ENCODE measurements at regions not wholly inside any gene's neighbourhood (a gene's known extent, or its start where the extent isn't known, plus 50 kb on each side); places are given as distances from the start of the nearest gene placed in this dataset.
"Not testable (repeated sequence)": the region's sequence is repeated elsewhere in the genome, so short reads cannot be mapped to it uniquely, and the experiment has no call there.

DNA sequence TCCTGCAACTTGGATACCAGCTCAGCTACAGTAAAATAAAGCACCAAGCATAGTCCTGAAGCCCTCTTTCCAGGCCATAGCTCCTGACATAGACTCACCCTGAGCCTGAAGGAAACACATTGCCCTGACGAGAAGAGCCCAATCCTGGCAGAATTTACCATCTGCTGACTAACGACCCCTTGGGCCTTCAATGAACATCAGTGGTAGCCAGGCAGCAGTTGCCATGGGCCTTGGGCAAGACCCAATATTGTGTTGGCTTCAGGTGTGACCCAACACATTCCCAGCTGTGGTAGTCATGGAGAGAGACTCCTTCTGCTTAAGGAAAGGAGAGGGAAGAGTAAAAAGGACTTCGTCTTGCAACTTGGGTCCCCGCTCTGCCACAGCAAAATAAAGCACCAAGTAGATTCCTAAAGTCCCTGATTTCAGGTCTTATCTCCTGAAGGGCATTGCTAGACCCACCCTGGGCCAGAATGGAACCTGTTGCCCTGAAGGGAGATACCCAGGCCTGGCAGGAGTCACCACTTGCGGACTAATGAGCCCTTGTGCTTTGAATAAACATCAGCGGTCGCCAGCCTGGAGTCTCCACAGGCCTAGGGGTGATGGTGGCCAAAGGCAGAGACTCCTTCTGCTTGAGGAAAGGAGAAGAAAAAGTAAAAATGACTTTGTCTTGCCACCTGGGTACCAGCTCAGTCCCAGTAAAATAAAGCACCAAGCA is 902.6 kb downstream of the C4orf33 start:
- Histone ChIP-seq H3K9ac (no peak overlapping the region), H3K4me1 (no peaks in the 10 kb centered on the region), H3K4me2 (no peak overlapping the region), H3K9me3 (replicated peaks in 1 of 11) (no peaks in the 10 kb centered on the region), H4K20me1 (no peaks in the 10 kb centered on the region), H3K27ac (no peak overlapping the region), H3K36me3 (no peaks in the 10 kb centered on the region), H3K4me3 (no peak overlapping the region), H3K27me3 (no peaks in the 10 kb centered on the region)
- no peak for TF ChIP-seq Cebpa-rat (IDR thresholded peaks at IDR 0.05)

DNA sequence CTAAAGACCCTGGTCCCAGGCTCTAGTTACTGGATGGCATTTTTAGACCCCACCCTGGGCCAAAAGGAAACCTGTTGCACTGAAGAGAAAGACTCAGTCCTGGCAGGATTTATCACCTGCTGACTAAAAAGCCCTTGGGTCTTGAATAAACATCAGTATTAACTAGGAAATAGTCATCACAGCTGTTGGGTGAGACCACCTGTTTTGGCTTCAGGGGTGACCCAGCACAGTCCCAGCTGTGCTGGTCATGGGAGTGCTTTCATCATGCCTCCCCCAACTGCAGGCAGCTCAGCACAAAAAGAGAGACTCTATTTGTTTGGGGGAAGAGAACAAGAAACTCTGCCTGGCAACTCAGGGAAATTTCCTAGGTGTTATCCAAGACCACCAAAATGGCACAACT is 903.2 kb downstream of the C4orf33 start:
- H3K4me3 ChIP-seq = no peak overlapping the region
- TF ChIP-seq Cebpa-rat (IDR thresholded peaks at IDR 0.05) = no peak
- H3K4me1 ChIP-seq = no peaks in the 10 kb centered on the region
- no peak overlapping the region for H3K9ac ChIP-seq
- no peak overlapping the region for H3K4me2 ChIP-seq
- no peaks in the 10 kb centered on the region for H4K20me1 ChIP-seq
- H3K27ac ChIP-seq = no peak overlapping the region
- no peaks in the 10 kb centered on the region for H3K27me3 ChIP-seq
- H3K36me3 ChIP-seq = no peaks in the 10 kb centered on the region
- H3K9me3 ChIP-seq (replicated peaks in 1 of 11) = no peaks in the 10 kb centered on the region

DNA sequence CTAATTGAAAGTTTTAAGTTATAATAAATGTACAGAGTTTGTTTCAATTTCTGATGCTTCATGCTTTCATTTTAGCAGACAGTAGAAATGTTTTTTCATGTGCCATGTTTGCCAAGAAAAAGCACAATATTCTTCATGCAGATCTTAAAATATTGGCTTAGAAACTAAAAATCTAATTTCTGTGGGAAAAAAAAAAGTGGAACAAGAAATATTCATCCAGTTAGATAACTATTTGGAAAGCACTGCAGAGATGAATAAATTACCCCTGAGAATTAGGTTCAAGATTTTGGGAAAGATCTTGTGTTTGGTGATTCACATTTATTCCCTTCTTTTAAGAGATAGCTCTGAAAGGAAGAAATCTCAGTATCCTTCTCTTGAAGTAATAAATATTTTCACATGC is 912.5 kb downstream of the C4orf33 start:
- no peaks in the 10 kb centered on the region for H3K36me3 ChIP-seq
- H3K27ac ChIP-seq = no peak overlapping the region
- TF ChIP-seq Cebpa-rat (IDR thresholded peaks at IDR 0.05) = no peak
- peaks cover 7 to 13% (median 11%) of the 10 kb centered on the region in 11 experiments; a peak in 21 of 22 replicates for H3K9me3 ChIP-seq (replicated peaks in 1 of 11)
- no peak overlapping the region for H3K4me3 ChIP-seq
- no peaks in the 10 kb centered on the region for H3K4me1 ChIP-seq
- H3K9ac ChIP-seq = no peak overlapping the region
- no peak overlapping the region for H3K4me2 ChIP-seq
- H4K20me1 ChIP-seq = no peaks in the 10 kb centered on the region
- no peaks in the 10 kb centered on the region for H3K27me3 ChIP-seq

DNA sequence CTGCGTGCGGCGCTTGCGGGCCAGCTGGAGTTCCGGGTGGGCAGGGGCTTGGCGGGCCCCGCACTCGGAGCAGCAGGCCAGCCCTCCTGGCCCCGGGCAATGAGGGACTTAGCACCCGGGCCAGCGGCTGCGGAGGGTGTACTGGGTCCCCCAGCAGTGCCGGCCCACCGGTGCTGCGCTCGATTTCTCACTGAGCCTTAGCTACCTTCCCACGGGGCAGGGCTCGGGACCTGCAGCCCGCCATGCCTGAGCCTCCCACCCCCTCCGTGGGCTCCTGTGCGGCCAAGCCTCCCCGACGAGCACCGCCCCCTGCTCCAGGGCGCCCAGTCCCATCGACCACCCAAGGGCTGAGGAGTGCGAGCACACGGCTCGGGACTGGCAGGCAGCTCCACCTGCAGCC is 916.9 kb downstream of the C4orf33 start:
- H3K36me3 ChIP-seq, H4K20me1 ChIP-seq, H3K4me2 ChIP-seq, H3K27me3 ChIP-seq, H3K9ac ChIP-seq, H3K4me3 ChIP-seq, H3K4me1 ChIP-seq, H3K27ac ChIP-seq: not testable (repeated sequence)
- H3K9me3 ChIP-seq (replicated peaks in 1 of 11) = peaks cover 7 to 22% (median 13%) of the 10 kb centered on the region in 11 experiments; a peak in 21 of 22 replicates

DNA sequence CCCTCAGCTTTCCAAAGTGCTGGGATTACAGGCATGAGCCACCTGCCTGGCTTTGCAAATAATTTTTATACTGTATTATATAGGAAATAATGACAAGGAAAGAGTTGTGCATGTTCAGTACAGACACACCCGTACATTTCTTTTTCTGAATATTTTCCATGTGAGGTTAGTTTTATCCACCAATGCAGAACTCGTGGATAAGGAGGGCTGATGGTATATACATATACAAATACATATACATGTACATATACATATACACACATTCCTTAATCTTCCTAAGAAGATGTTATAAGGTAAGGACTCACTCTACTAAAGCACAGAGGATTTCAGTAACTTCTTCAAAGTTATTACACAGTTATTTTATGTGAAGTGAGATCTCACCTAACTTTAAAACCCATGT is 925.8 kb downstream of the C4orf33 start:
- Histone ChIP-seq H3K36me3 (no peaks in the 10 kb centered on the region), H3K27me3 (no peaks in the 10 kb centered on the region), H3K4me3 (no peak overlapping the region), H3K27ac (no peak overlapping the region), H3K9me3 (replicated peaks in 1 of 11) (0 out of 22 replicates have a peak, but pooled peaks cover 0 to 6% (median 0%) of the 10 kb centered on the region in 11 experiments), H3K4me1 (no peaks in the 10 kb centered on the region), H3K9ac (no peak overlapping the region), H4K20me1 (no peaks in the 10 kb centered on the region), H3K4me2 (no peak overlapping the region)
- no peak for TF ChIP-seq Cebpa-rat (IDR thresholded peaks at IDR 0.05)

DNA sequence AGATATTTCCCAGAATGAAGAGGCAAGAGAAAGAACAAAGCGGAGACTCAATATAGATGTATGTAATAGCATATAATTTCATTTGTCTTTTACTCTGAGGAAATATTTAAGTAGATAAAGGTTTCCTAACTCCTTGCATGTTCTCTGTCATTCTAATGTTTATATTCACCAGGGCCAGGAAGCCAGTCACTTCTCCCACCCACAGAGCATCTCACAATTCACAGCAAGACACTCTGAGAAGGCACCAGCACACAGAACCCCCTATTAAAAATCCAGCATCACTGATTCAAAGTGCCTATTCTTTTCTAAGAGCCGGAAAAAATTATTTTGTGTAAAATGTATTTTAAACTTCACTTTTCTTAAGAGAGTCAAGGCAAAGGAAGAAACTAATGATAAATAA is 927.1 kb downstream of the C4orf33 start:
- TF ChIP-seq Cebpa-rat (IDR thresholded peaks at IDR 0.05) = no peak
- Histone ChIP-seq H3K4me3 (no peak overlapping the region), H3K4me2 (no peak overlapping the region), H3K9me3 (replicated peaks in 1 of 11) (0 out of 22 replicates have a peak, but pooled peaks cover 0 to 6% (median 0%) of the 10 kb centered on the region in 11 experiments), H3K36me3 (no peaks in the 10 kb centered on the region), H3K9ac (no peak overlapping the region), H3K27me3 (no peaks in the 10 kb centered on the region), H4K20me1 (no peaks in the 10 kb centered on the region), H3K27ac (no peak overlapping the region), H3K4me1 (no peaks in the 10 kb centered on the region)

DNA sequence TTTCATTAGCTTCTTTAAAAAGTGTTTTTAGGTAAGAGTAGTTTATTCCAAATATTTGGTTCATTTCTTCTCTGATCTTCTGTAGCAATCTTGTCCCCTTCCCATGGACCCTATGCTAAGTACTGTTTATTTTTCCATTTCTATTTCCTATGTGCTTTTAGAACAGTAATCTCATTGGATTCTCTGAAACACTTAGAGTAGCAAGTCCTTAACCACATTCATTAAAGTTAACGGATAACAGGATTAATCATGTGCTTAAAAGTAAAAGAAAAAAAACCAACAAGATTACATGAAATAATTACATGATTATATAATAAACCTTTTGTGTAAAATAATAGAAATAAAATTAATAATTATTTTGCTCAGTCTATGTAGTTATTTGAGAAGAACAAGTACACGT is 929.7 kb downstream of the C4orf33 start:
- no peaks in the 10 kb centered on the region for H4K20me1 ChIP-seq

DNA sequence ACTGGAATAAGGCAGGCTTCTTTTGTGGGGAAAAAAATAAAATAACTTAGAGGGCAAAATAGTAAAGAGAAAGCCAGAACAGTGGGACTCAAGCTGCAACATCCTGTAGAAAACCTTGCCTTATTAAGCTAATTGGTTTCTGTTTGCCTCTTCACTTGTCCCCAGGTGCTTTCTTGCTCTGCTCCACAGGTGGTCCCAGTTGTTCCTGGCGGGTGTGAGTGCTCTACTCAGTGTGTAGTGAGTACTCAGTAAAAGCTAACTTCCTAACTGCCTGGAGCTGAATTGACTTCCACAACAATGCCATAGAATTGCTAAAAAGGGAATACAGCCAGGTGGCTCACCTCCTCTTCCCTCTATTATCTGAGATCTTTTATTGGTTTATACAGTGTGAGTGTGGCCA is 930.2 kb downstream of the C4orf33 start:
- H3K4me1 ChIP-seq = peaks cover 0 to 7% (median 4%) of the 10 kb centered on the region in 10 experiments; a peak in 7 of 20 replicates
- no peak overlapping the region for H3K4me3 ChIP-seq
- no peaks in the 10 kb centered on the region for H3K9me3 ChIP-seq (replicated peaks in 1 of 11)
- no peak overlapping the region for H3K4me2 ChIP-seq
- H3K9ac ChIP-seq = no peak overlapping the region
- no peaks in the 10 kb centered on the region for H4K20me1 ChIP-seq
- H3K27ac ChIP-seq = no peak overlapping the region
- no peaks in the 10 kb centered on the region for H3K27me3 ChIP-seq
- no peak for TF ChIP-seq Cebpa-rat (IDR thresholded peaks at IDR 0.05)
- no peaks in the 10 kb centered on the region for H3K36me3 ChIP-seq

More for the DNA sequence above, 929.7 kb downstream of the C4orf33 start:
- Histone ChIP-seq H3K36me3 (no peaks in the 10 kb centered on the region), H3K27me3 (no peaks in the 10 kb centered on the region), H3K4me1 (peaks cover 0 to 7% (median 4%) of the 10 kb centered on the region in 10 experiments; a peak in 7 of 20 replicates), H3K9ac (no peak overlapping the region), H3K4me2 (no peak overlapping the region), H3K9me3 (replicated peaks in 1 of 11) (no peaks in the 10 kb centered on the region), H3K4me3 (no peak overlapping the region), H3K27ac (no peak overlapping the region)
- TF ChIP-seq Cebpa-rat (IDR thresholded peaks at IDR 0.05) = no peak

DNA sequence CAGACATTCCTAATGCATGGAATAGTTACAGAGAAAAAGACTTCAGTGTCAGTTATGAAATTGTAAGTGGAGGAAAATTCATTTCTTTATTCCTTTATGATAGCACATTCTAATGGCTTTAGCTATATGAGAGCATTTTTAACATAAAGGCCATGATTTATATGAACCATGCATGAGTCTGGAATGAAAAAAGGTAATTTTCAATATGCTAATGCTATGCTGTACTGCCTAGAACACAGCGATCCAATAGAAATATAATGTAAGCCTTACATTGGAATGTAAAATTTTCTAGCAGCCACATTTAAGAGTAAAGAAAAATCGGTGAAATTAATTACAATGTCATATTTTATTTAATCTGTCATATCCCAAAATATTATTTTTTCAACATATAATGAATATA is 932.0 kb downstream of the C4orf33 start:
- Histone ChIP-seq H3K4me2 (no peak overlapping the region), H3K9me3 (replicated peaks in 1 of 11) (no peaks in the 10 kb centered on the region), H3K36me3 (no peaks in the 10 kb centered on the region), H4K20me1 (no peaks in the 10 kb centered on the region), H3K4me1 (peaks cover 0 to 7% (median 4%) of the 10 kb centered on the region in 10 experiments; a peak in 7 of 20 replicates), H3K27me3 (no peaks in the 10 kb centered on the region), H3K27ac (no peak overlapping the region), H3K4me3 (no peak overlapping the region), H3K9ac (no peak overlapping the region)
- no peak for TF ChIP-seq Cebpa-rat (IDR thresholded peaks at IDR 0.05)

DNA sequence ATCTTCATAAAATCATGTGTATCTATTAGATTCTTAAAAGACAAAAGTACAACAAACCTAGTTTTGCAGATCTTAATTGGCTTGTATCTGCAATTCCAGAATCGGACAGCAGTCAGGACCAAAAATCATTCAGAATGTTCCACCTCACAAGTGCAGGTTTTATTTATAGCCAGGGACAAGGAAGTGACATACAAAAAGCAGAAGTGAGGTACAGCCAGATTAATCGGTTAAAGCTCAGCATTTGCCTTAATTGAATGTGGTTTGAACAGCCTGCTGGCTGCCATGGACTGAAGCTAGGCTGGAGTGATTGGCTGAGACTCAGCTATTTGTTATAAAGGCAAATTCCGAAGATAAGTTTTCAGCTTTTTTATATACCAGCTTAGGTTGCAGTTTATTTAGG is 932.6 kb downstream of the C4orf33 start:
- Histone ChIP-seq H3K4me1 (peaks cover 0 to 7% (median 4%) of the 10 kb centered on the region in 10 experiments; a peak in 7 of 20 replicates), H3K27me3 (no peaks in the 10 kb centered on the region), H4K20me1 (no peaks in the 10 kb centered on the region), H3K36me3 (no peaks in the 10 kb centered on the region), H3K9me3 (replicated peaks in 1 of 11) (no peaks in the 10 kb centered on the region), H3K9ac (no peak overlapping the region), H3K4me2 (peak overlapping the region in 3 of 11 experiments; percentile 9 to 27 (median 25); a peak in 4 of 22 replicates), H3K27ac (no peak overlapping the region), H3K4me3 (no peak overlapping the region)
- no peak for TF ChIP-seq Cebpa-rat (IDR thresholded peaks at IDR 0.05)

All from BLaER1 treated with 17β-estradiol and CSF1 and Interleukin-3, amounts not matched to agents 10 nM and 100 nM (cell line).